GM19328 (cell line): ENCODE measurements at regions not wholly inside any gene's neighbourhood (a gene's known extent, or its start where the extent isn't known, plus 50 kb on each side); places are given as distances from the start of the nearest gene placed in this dataset.
"Not testable (repeated sequence)": the region's sequence is repeated elsewhere in the genome, so short reads cannot be mapped to it uniquely, and the experiment has no call there.

Source experiments
- ATAC-seq: cut with Tn5 transposase; IDR thresholded peaks from one replicate; pipeline ENCODE4 v1.9.1; 2021; ENCODE audit warnings: mild to moderate bottlenecking, moderate library complexity; ENCODE audit not compliant: unreplicated experiment

DNA sequence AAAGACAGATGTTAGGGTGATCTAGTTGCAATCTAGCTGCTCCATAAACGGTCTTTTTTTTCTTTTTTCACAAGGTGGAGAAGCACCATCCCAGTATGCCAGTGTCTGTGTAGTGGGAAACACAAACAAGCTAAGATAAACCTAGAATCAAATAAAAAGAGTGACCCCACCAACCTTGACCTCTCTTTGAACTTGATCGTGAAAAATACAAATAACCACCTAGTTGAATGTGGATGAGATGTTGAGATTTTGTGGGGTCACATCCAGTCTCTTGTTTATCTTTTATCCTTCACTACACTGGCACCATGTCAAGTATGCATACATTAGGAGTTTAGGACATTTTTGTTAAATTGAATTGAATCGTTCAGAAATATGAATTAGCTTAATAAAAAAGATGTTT lies 194.6 kb upstream of the EYA4 start:
- ATAC-seq: no peak

DNA sequence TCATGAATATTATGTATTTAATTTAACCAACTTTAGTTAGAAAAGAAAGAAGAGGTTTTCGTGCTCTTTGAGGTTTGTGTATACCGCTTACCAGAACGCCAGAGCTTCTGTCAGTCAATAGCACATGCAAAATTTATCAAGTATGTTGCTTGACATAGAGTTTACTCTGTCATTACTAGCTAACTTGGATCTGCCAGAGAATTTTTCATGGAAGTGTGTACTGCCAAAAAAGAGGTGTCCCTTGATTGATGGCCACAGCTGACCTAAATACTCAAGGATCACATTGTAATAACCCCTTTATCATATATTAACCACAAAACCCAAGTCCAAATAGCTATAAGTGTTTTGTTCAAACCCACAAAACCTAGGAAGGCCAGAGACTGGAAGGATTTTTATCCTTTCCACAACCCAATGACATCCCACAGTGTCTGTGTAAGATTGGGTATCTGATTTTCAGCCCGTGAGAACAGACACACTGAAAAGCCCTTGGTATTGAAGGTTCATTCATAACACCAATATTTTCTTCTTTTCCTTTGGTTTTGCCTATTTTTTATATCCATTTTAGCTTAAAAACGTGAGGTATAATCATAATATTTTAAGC lies 194.0 kb upstream of the EYA4 start:
- no peak for ATAC-seq

DNA sequence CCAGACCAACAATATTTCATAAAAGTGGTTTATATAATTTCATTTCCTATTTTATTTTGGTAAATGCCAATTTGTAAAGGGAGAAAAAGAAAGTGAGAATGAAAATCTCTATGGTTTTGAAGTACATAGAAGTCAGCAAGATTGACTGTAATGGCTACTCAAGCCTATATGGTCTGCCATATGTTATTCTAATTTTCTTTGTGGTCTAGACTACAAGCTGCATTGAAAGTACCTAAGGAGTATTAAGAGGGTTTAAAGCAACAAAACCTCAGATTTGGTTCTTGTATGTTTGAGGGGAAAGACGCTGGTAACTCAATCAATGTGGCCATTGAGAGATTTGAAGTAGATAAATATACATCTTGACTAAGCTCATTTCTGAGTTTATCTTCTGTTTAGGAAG lies 193.5 kb upstream of the EYA4 start:
- no peak for ATAC-seq

DNA sequence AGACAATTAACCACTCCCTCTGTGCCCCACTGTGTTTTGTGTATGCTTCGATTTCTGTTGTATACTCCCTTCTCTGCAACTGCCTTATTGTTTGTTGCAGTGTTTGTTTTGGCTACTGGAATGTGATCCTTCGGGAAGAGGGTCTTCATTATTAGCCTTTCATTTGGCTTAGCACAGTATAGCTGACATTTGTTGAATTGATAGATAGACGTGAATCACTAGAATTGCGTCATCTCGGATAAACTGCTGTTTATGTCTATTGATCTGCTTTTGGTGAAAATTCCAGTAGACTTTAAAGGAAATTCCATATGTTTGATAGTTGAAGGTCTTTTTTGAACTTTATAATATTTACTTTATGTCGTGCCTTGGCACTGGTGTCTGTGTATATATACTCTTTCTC lies 189.9 kb upstream of the EYA4 start:
- no peak for ATAC-seq

DNA sequence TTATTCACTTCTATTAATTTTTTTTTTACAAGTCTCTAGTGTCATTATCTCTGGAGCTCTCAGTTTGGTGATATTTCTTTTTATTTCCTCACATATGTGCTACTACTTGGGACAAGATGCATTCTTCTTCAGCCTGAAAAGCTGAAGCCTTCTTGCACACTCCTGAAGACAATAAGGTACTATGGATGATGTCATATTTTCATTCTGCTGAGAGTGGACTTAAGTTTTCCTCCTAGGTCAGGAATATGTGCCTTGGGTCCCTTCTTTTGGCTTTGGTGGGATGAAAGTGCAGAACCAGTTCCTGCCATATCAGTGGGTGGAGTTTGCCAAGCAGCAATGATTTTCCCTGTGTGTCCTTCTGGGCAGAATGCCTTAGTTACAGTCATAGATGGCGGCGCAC lies 188.7 kb upstream of the EYA4 start:
- no peak for ATAC-seq

DNA sequence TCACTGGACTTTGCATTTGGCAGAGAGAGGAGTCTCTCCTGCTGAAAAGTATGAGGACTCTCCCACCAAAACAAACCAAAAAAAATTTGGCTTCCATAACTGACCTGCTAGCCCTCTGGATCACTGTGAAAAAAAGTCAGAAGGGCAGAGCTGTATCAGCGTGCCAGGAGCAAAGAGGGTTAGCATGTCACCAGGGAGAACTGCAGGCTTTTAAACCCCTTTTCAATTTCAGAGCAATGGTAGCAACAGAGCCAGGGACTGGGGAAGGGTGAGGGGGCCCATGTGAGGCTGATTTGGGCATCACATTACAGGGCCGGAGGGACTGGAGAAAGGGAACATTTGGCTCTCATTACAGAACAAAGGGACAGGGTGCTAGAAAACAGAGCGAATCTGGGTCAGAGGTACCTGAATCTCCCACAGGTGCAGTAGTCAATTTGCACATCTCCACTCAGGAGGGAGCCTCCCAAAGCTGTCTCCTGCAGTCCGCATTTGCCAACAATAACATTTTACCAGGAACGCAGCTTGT lies 185.7 kb upstream of the EYA4 start:
- no peak for ATAC-seq

DNA sequence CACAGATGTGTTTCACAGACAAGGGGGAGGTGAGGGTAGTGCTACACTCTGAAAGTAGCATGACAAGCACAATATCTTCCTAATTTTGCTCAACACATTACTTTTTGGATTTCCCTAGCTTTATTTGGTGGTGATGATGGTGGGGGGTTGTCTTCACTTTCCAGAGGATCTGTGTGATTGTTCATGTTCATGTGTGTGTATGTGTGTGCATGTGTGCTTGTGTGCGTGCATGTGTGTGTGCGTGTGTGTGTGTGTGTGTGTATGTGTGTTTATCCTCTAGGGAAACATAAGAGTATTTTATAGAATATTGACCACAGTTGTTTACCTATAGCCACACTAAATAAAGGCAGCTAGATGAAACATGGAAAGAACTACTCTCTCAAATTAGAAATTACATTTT lies 183.8 kb upstream of the EYA4 start:
- ATAC-seq: no peak

DNA sequence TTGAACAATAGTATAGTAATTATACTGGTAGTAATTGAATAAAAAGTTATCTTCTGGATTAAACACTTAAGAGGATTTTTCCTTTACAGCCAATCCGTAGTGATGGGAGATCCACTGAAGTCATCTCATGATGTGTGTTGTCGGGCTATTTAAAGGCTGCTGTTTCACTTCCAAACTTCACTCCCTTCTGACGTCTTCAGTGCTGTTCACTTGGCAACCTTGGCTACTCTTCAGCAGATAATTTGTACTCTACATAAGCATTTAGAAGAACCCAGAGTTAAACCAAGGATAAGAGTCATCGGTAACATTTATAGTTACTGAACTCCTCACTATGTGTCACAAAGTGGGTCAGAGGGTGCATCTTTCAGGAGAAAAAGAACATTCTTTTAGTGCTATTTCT lies 179.1 kb upstream of the EYA4 start:
- ATAC-seq: no peak

DNA sequence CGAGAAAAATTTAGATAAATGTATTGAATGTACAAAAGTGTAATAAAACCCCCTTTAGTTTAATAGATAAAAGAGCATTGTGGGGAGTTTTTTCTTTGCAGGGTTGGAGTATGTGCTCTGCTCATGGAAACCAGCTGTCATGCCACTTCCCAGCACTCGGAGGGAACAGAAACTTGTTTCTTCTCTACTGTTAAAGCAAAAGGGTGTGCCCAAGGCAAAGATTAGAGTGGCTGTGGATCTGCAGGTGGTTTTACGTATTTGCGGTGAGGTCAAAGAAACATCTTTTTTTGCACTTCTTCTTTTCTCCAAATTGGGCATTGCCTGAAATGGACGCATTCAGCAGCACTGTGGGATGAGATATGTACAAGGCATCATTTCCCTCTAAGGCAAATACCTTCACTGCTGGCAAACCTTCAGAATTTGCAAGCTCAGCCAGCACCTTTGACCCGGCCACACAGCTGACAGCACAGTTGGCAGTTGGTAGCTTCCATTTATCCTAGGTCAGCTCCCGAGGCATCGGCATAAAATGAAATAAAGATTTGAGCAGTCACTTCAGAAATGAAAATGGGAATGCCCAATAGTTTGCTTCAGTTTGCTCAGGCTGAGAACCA lies 178.4 kb upstream of the EYA4 start:
- no peak for ATAC-seq

DNA sequence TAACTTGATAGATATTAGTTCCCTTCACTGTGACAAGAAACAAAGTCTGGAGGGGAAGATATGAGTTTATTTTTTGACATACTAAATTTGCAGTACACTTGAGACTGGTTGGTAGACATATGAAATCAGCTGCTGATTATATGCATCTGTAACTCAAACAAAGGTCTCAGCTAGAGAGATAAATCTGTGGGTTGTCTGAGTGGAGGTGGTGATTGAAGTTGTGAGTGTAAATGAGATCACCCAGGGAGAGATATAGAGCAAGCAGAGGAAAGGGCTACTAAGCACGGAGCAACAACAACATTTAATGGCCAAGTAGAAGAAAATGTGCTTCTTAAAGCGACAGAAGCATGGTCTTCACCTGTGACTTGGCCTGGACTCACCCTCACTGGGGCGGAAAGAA lies 173.2 kb upstream of the EYA4 start:
- no peak for ATAC-seq

DNA sequence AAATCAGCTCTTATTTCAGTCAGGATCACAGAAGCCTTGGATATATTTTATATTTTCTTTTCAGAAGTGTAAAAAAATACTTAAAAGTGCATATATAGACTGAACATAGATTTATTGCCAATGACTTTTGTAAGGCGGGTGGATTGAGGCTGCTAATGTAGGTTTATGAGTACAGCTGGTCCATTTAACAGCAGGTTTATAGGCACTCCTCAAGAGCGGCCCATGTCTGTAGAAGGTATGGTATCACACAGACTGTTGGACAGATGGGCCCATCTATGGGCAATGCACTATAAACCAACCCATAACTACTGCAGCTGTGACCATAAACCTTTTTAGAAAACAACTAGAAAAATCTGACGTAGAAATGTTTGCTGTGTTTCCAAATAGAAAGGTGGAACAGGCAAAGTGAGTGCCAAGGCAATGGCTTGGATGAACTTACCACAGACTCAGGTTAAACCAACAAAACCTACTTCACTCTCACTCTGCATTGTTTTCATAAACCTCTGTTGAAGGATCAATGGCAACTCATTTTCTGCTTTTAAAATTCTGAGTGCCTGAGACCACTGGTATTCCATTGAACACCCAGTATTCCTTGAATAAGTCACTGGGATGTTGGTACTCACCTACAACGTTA lies 170.6 kb upstream of the EYA4 start:
- no peak for ATAC-seq

DNA sequence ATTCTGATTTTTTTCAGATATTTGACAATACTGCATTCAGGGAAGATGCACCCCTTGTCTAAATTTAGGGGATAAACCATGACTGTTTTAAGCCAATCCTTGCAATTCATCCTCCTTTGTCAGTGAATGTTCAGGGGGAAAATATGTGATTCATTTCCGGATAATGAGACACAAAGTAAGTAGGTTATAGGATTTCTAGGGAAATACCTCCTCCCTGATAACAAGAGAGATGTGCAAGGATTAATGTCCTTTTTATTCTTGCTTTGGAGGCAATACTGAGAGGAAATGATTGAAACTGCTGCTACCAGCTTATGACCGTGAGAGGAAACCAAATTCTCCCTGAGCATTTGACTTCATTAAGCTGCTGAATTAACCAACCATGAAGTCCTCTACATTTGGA lies 161.3 kb upstream of the EYA4 start:
- ATAC-seq: no peak

DNA sequence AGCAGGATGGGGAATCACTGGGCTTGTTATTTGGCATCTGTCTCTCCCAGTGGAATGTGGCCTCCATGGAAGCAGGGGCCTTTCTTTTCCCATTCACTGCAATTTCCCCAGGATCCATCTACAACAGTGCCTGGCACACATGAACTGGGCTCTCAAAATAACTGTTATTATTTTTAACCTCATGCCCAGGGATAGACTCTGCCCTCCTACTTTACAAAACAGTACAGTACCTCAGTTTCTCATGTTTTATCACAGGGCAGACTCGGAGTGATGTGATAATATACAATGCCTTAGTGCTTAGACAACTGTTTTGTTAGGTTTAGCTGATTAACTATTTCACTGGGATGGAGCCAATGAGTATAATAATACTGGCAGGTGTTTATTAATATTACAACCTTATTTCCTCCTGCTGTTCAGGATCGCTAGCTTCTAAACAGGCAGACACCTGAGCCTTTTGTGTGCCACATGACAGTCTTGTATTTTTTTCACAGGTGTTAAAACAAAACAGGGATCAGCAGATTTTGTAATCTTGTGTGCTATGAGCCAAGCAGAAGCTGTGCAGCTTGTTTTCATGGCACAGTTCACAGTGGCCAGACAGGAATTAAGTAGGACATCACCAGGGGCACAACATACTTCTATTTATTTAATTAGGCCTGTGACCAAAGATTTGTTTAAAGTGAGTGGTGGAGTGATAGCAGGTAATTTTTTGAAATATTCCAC lies 157.7 kb upstream of the EYA4 start:
- no peak for ATAC-seq

DNA sequence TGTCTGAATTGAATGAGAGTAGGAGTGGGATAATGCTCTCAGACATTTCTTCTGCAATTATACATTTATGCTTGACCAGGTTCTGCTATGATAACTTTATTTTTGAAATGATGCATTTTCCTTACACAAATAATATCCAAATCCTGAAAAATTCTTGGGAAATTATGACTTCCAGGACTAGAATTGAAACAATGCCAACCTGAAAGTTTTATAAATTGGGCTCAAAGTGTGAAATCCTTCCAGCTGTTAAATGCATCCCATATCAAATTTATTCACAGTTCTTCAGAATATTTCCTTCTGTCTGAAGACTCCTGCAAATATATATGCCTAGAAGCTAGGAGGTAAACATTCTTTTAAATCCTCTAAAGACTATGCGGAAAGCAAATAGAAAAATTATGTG lies 155.7 kb upstream of the EYA4 start:
- no peak for ATAC-seq

DNA sequence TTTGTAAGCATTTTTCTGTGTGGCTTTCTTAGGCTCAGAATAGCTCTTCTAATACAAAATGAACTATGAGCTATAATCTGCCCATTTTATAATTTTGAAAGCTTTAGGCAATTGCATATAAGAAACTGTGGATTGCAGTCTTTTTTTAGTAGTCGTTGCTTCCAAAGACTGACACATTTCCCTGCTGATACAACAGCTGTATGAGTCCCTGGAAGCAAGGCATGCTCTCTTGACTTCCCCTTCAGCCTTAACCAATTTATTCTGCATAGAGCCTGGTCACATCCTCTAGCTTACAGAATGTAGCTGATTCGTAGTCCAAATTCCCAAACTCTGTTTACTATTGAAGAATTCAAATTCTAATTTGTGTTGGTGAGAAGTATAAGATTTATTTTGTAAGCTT lies 155.3 kb upstream of the EYA4 start:
- no peak for ATAC-seq

DNA sequence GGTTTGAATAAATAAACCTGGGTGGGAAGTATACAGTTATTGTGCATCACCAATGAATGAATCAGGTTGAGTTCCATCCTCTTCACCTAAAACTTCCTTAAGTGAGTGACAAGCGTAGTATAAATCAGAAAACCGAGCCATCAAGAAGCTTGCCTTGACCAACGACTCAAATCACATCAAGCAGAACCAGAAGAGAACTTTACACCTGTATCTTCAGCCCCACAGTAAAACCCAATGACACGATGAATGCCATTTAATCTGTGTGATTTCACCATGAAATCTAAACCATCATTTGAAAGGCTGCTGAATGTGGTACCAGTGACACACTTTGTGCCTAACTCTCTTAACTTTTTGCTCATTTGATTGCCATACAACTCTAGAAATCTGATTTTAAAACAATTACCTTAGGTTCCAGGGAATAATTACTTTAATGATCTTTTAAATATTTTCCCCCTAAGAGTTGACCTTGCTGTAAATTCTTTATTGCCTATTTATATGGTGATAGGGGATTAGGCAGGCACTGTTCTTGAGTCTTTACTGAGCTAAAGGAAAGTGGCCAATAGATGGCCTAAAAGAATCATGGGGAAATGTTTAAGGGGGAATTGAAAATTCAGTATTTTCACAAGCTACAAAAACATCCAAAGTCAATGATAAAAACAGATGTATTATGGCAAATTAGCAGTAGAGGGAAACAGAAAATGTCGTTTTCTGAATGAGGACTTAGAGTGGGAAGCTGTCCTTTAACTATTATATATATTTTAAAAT lies 152.0 kb upstream of the EYA4 start:
- no peak for ATAC-seq

DNA sequence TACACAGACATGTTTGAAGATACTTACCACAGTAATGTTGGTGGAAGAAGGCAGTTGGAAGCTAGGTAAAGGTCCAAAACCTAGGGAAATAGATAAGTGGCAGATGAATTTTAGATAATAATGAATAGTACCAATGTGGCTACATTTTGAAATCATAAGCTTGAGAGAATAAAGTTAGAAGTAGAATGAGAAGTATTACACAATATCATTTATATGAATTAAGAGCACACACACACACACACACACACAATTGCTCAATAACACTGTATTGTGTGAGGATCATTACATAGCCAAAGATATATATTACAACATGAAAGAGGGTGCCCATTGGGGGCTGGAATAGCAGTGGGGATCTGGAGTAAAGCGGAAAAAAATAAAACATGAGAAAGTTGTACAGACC lies 149.0 kb upstream of the EYA4 start:
- no peak for ATAC-seq

DNA sequence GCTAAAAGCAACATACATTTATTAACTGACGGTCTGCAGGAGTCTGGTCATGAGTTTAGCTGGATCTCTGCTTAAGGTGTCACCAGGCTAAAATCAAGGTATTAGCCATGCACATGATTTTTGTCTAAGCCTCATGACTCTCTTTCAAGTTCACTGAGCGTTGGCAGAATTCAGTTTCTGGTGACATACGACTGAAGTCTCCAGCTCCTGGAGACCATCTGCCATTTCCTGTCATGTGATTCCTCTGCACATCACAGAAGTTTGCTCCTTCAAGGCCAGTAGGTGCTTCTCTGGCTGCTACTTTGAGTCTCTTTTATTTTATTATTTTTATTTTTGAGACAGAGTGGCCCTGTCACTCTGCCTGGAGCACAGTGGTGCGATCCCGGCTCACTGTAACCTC lies 148.4 kb upstream of the EYA4 start:
- no peak for ATAC-seq

DNA sequence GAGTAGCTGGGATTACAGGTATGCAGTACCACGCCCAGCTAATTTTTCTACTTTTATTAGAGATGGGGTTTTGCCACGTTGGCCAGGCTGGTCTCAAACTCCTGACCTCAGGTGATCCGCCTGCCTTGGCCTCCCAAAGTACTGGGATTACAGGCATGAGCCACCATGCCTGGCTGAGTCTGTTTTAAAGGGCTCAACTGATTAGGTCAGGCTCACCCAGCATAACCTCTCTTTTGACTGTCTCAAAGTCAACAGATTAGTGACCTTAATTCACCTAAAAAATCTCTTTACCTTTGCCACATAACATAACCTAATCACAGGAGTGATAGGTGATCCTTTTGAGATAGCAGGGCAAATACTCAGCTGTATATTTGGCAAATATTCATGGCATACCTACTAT lies 147.9 kb upstream of the EYA4 start:
- not testable (repeated sequence) for ATAC-seq

DNA sequence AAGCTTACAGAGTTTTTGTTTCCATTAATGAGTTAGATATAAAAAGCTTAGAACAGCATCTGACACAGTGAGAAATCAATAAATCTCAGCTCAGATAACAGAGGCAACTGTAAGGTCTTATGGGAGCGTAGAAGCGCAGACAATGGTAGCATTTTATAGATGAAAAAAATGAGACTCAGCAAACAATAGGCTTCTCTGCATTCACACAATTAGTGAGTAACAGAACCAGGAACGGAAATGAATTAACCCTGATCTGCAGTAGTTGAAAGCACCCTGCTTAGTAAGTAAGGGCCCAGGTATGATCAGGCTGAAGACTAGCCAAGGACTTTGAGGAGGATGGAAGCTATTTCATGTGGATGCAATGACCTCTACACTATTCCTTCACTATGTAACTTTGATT lies 147.2 kb upstream of the EYA4 start:
- ATAC-seq: no peak

DNA sequence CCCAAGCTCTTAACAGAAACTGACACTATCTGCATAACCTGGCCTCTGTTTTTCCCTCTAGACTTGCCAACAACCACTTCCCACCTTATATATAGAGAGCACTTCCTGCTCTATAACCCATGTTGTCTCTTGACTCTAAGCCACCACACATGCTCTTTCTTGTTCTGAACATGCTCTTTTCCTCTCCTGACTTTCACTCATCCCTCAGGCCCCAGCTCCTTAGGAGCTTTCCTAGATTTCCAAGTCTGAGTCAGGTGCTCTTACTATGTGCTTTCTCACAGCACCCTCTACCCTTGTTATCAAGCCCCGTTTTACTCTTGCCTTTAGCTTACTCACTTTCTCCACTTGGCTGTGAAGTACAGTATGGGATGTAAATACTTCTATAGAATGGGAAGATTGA lies 143.9 kb upstream of the EYA4 start:
- ATAC-seq: no peak
